ENCODE measurements at regions not wholly inside any gene's neighbourhood (a gene's known extent, or its start where the extent isn't known, plus 50 kb on each side); places are given as distances from the start of the nearest gene placed in this dataset.

GRCh38 chr10:128628252-128628651 lies 502.0 kb upstream of the MKI67 start:
- no peak for DNase-seq

- no peak for DNase-seq
Observed at GRCh38 chr10:128629111-128630096, 503.2 kb upstream of the MKI67 start.

- no peak for DNase-seq
Observed at GRCh38 chr10:128630787-128631252, 504.6 kb upstream of the MKI67 start.

GRCh38 chr10:128631801-128632241 lies 505.6 kb upstream of the MKI67 start:
- no peak for DNase-seq

- DNase-seq = no peak
Observed at GRCh38 chr10:128632694-128633093, 506.5 kb upstream of the MKI67 start.

GRCh38 chr10:128633864-128634540 lies 507.8 kb upstream of the MKI67 start:
- DNase-seq = no peak

- DNase-seq = no peak
Observed at GRCh38 chr10:128642023-128642422, 515.8 kb upstream of the MKI67 start.

- no peak for DNase-seq
Observed at GRCh38 chr10:128642502-128642901, 516.3 kb upstream of the MKI67 start.

- no peak for DNase-seq
Observed at GRCh38 chr10:128643658-128644057, 517.4 kb upstream of the MKI67 start.

- DNase-seq = no peak
Observed at GRCh38 chr10:128645486-128645885, 519.3 kb upstream of the MKI67 start.

GRCh38 chr10:128646956-128647355 lies 520.7 kb upstream of the MKI67 start:
- no peak for DNase-seq

- DNase-seq = no peak
Observed at GRCh38 chr10:128657548-128657947, 531.3 kb upstream of the MKI67 start.

- no peak for DNase-seq
Observed at GRCh38 chr10:128660726-128661125, 534.5 kb upstream of the MKI67 start.

GRCh38 chr10:128661404-128662197 lies 535.4 kb upstream of the MKI67 start:
- DNase-seq = no peak

- no peak for DNase-seq
Observed at GRCh38 chr10:128662520-128662919, 536.3 kb upstream of the MKI67 start.

- no peak for DNase-seq
Observed at GRCh38 chr10:128664729-128665128, 538.5 kb upstream of the MKI67 start.

- no peak for DNase-seq
Observed at GRCh38 chr10:128675405-128675804, 549.2 kb upstream of the MKI67 start.

- no peak for DNase-seq
Observed at GRCh38 chr10:128680116-128680515, 553.9 kb upstream of the MKI67 start.

- no peak for DNase-seq
Observed at GRCh38 chr10:128684215-128684614, 558.0 kb upstream of the MKI67 start.

- DNase-seq = no peak
Observed at GRCh38 chr10:128686630-128687278, 560.5 kb upstream of the MKI67 start.

- DNase-seq = no peak
Observed at GRCh38 chr10:128687408-128687807, 561.2 kb upstream of the MKI67 start.

- no peak for DNase-seq
Observed at GRCh38 chr10:128687927-128688549, 561.8 kb upstream of the MKI67 start.

Data from activated CD4-positive, alpha-beta T cell treated with anti-CD3 and anti-CD28 coated beads, Interleukin-2, amount 50 U/mL, for 48 hours (primary cell).